IMR-90 (cell line): ENCODE measurements at regions not wholly inside any gene's neighbourhood (a gene's known extent, or its start where the extent isn't known, plus 50 kb on each side); places are given as distances from the start of the nearest gene placed in this dataset.

Experiments used
- ATAC-seq: fragments of 200-7000 bp; cut with Tn5 transposase; 2 replicates; pipeline ENCODE4 v1.9.1; 2020; ENCODE audit warnings: low read depth, mild to moderate bottlenecking, moderate library complexity
- BruUV-seq: library from RNA; stranded (reverse); fragments of 400-500 nt; replicated peaks from 2 replicates; lab custom pipeline; 2021; lab: Mats Ljungman, UMichigan
- CTCF ChIA-PET: fragments of 300-600 bp; formaldehyde crosslinking; extraction: SDS; loops from one replicate; lab custom pipeline; 2021; ENCODE audit warnings: antibody characterized with exemption; lab: Yijun Ruan, JAX
- POLR2A ChIA-PET: fragments of 300-600 bp; sonication (Branson Sonifier 250); formaldehyde crosslinking; loops from one replicate; lab custom pipeline; 2022; ENCODE audit warnings: antibody characterized with exemption; ENCODE audit not compliant: unreplicated experiment; lab: Charles Lee
- DNase-seq: peaks from one replicate; pipeline ENCODE4 v3.0.0; 2013
- H2AFZ ChIP-seq: replicated peaks from 2 replicates; pipeline ENCODE3; 2013; ENCODE audit warnings: low read length, mild to moderate bottlenecking; ENCODE audit not compliant: poor library complexity
- H2AK5ac ChIP-seq: 2 replicates; pipeline ENCODE4 v1.6.1; 2013; ENCODE audit warnings: low read depth, low read length, inconsistent platforms
- H2AK9ac ChIP-seq: replicated peaks from 2 replicates; pipeline ENCODE3; 2013; ENCODE audit warnings: mild to moderate bottlenecking, low read depth, low read length, moderate library complexity; ENCODE audit not compliant: poor library complexity
- H2BK120ac ChIP-seq: 2 replicates; pipeline ENCODE4 v1.6.1; 2013; ENCODE audit warnings: low read depth, low read length, inconsistent platforms
- H2BK15ac ChIP-seq: 3 replicates; pipeline ENCODE4 v1.6.1; 2013; ENCODE audit warnings: low read depth, low read length, inconsistent platforms
- H2BK20ac ChIP-seq: 2 replicates; pipeline ENCODE4 v1.6.1; 2013; ENCODE audit warnings: low read depth, mild to moderate bottlenecking, inconsistent platforms, low read length, moderate library complexity
- H2BK5ac ChIP-seq: 2 replicates; pipeline ENCODE4 v1.6.1; 2013; ENCODE audit warnings: mild to moderate bottlenecking, low read depth, low read length, inconsistent platforms; ENCODE audit not compliant: poor library complexity, severe bottlenecking
- H3K14ac ChIP-seq: replicated peaks from 2 replicates; pipeline ENCODE4 v1.6.1; 2013; ENCODE audit warnings: low read depth, low read length, inconsistent platforms
- H3K18ac ChIP-seq: 2 replicates; pipeline ENCODE4 v1.6.1; 2013; ENCODE audit warnings: low read depth, low read length, control low read depth
- H3K23ac ChIP-seq: 2 replicates; pipeline ENCODE4 v1.6.1; 2013; ENCODE audit warnings: low read depth, low read length, inconsistent platforms
- H3K27ac ChIP-seq: 2 replicates; pipeline ENCODE4 v1.5.1; 2013; ENCODE audit warnings: mild to moderate bottlenecking, control low read depth, low read length; ENCODE audit not compliant: insufficient read depth
- H3K27me3 ChIP-seq: 2 replicates; pipeline ENCODE4 v1.6.1; 2013; ENCODE audit warnings: low read length; ENCODE audit not compliant: control insufficient read depth, insufficient read depth
- H3K36me3 ChIP-seq: 2 replicates; pipeline ENCODE4 v1.6.1; 2013; ENCODE audit warnings: low read length, mixed read lengths; ENCODE audit not compliant: control insufficient read depth, insufficient read depth
- H3K4ac ChIP-seq: 2 replicates; pipeline ENCODE4 v1.6.1; 2013; ENCODE audit warnings: low read depth, low read length, inconsistent platforms
- H3K4me1 ChIP-seq: 2 replicates; pipeline ENCODE4 v1.6.1; 2013; ENCODE audit warnings: low read length, mixed read lengths; ENCODE audit not compliant: control insufficient read depth, insufficient read depth
- H3K4me2 ChIP-seq: 2 replicates; pipeline ENCODE4 v1.6.1; 2013; ENCODE audit warnings: low read depth, mild to moderate bottlenecking, control low read depth, low read length, moderate library complexity
- H3K4me3 ChIP-seq: 2 replicates; pipeline ENCODE4 v1.5.1; 2013; ENCODE audit warnings: low read depth, mild to moderate bottlenecking, control low read depth, low read length, moderate library complexity; ENCODE audit not compliant: insufficient read depth
- H3K56ac ChIP-seq: 2 replicates; pipeline ENCODE4 v1.6.1; 2013; ENCODE audit warnings: low read length, inconsistent platforms; ENCODE audit not compliant: insufficient read depth; ENCODE audit errors: extremely low read depth
- H3K79me1 ChIP-seq, 2 experiments: 2 replicates each; pipeline ENCODE4 v1.6.1; 2013; ENCODE audit warnings: low read length in 2 of 2, inconsistent platforms in 1 of 2, low read depth in 1 of 2
- H3K9ac ChIP-seq: 2 replicates; pipeline ENCODE4 v1.6.1; 2013; ENCODE audit warnings: low read depth, low read length, control low read depth
- H3K9me1 ChIP-seq: 2 replicates; pipeline ENCODE4 v1.6.1; 2013; ENCODE audit warnings: low read length, inconsistent platforms; ENCODE audit not compliant: insufficient read depth
- H3K9me3 ChIP-seq: 2 replicates; pipeline ENCODE4 v1.6.1; 2013; ENCODE audit warnings: low read length; ENCODE audit not compliant: control insufficient read depth, insufficient read depth
- H4K20me1 ChIP-seq: 2 replicates; pipeline ENCODE4 v1.6.1; 2013; ENCODE audit warnings: low read length, inconsistent platforms; ENCODE audit not compliant: insufficient read depth
- H4K5ac ChIP-seq: 2 replicates; pipeline ENCODE4 v1.6.1; 2013; ENCODE audit warnings: mild to moderate bottlenecking, low read depth, low read length, control low read depth
- H4K8ac ChIP-seq, 2 experiments: 2 replicates each; pipeline ENCODE4 v1.6.1; 2013; ENCODE audit warnings: low read depth in 2 of 2, low read length in 2 of 2, control low read depth in 1 of 2, inconsistent platforms in 1 of 2
- H4K91ac ChIP-seq: 2 replicates; pipeline ENCODE4 v1.6.1; 2013; ENCODE audit warnings: low read depth, low read length, inconsistent platforms; ENCODE audit not compliant: insufficient read depth
- CEBPB ChIP-seq: IDR thresholded peaks from 2 replicates; pipeline ENCODE4 v1.6.1; 2012; ENCODE audit warnings: low read depth, low read length, improper control_type of control experiment
- MAFK ChIP-seq: IDR thresholded peaks from 2 replicates; pipeline ENCODE4 v1.6.1; 2012; ENCODE audit warnings: low read depth, low read length, improper control_type of control experiment
- MXI1 ChIP-seq: IDR thresholded peaks from 2 replicates; pipeline ENCODE4 v1.6.1; 2012; ENCODE audit warnings: low read depth, mild to moderate bottlenecking, low read length, moderate library complexity, borderline replicate concordance
- NFE2L2 ChIP-seq: fragments of 150-350 bp; IDR thresholded peaks from 2 replicates; pipeline ENCODE4 v1.6.1; 2016; ENCODE audit warnings: low read depth, mild to moderate bottlenecking, low read length
- RCOR1 ChIP-seq: IDR thresholded peaks from 2 replicates; pipeline ENCODE4 v1.6.1; 2012; ENCODE audit warnings: mild to moderate bottlenecking, low read length, improper control_type of control experiment; ENCODE audit not compliant: insufficient replicate concordance
- WGBS, 2 experiments: methylation state at CpG; one replicate each; pipeline versions ENCODE4 v1.1.5 to v1.1.7; 2013; ENCODE audit warnings: missing lambda C conversion rate in 2 of 2; ENCODE audit not compliant: insufficient read length in 1 of 2; ENCODE audit errors: extremely low coverage in 2 of 2; 5-methylcytosine and 5-hydroxymethylcytosine counted together
- dilution Hi-C: fragments of 300-500 bp; cut with HindIII; formaldehyde crosslinking; loops from one replicate; pipeline ENCODE4 v1.14.3; 2018; ENCODE audit warnings: low sequenced_read_pairs; ENCODE audit not compliant: unreplicated experiment
- in situ Hi-C: fragments of 300-500 bp; cut with MboI; formaldehyde crosslinking; loops from 3 replicates; pipeline ENCODE4 v1.14.3; 2019; ENCODE audit warnings: low sequenced_read_pairs, inconsistent platforms, mixed read lengths
- intact Hi-C: fragments of 100-400 bp; cut with micrococcal nuclease; formaldehyde crosslinking; loops from 2 replicates; pipeline ENCODE4 v1.10.0; 2022
- TF ChIP-seq, protein P1 (sequence below): fragments of 150-350 bp; IDR thresholded peaks from 2 replicates; pipeline ENCODE4 v1.6.1; 2017; ENCODE audit warnings: mild to moderate bottlenecking, antibody characterized with exemption, low read length, low read depth

DNA sequence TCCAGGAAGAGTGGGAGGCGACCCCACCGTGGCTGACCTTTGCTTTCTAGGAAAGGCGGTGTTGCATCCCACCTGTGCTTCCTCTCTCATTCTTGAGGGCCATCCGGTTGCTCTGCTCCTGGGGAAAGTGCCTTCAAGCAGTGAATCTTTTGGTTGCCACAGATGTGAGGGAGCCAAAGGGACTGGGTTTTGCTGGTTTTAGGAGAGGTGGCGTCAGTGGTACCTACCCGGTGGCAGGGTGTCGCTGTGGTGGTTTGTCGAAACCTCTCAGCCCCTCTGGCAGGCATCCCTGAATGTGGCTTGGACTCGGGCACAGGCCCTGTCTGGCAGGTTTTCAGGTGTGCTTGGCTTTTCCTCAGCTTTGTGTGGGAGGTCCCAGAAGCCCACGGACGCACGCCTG is 611.5 kb downstream of the KCNJ18 start:
- in situ Hi-C loops (no loop called here), intact Hi-C loops (no loop called here), dilution Hi-C loops (no loop called here)
- Histone ChIP-seq H3K27ac (no peak overlapping the region), H3K9me1 (no peaks in the 10 kb centered on the region), H4K5ac (no peak overlapping the region), H3K79me1 (no peaks in the 10 kb centered on the region), H3K27me3 (no peaks in the 10 kb centered on the region), H4K8ac (no peak overlapping the region), H3K4me3 (no peak overlapping the region), H2BK15ac (no peak overlapping the region), H2AFZ (no peak overlapping the region), H3K4me1 (no peaks in the 10 kb centered on the region), H3K9ac (no peak overlapping the region), H2AK9ac (no peak overlapping the region), H3K36me3 (no peaks in the 10 kb centered on the region), H3K23ac (no peak overlapping the region), H2BK20ac (no peak overlapping the region), H3K18ac (no peak overlapping the region), H3K4ac (no peak overlapping the region), H2BK5ac (no peak overlapping the region), H3K9me3 (peaks cover 45% of the 10 kb centered on the region), H4K91ac (no peak overlapping the region), H3K56ac (no peak overlapping the region), H3K4me2 (no peak overlapping the region), H4K20me1 (no peaks in the 10 kb centered on the region), H2AK5ac (no peak overlapping the region), H2BK120ac (no peak overlapping the region), H3K14ac (no peak overlapping the region)
- ATAC-seq, result no peak
- CTCF ChIA-PET, result no interaction called here
- BruUV-seq, result no TSS peak
- WGBS, 2 experiments, result 74% methylated on average over 4 of the region's 12 CpGs; no CpG with 5 or more reads in 1 of the 2 experiments
- POLR2A ChIA-PET, result no interaction called here
- DNase-seq, result no peak
- TF ChIP-seq RCOR1 (no peak), MAFK (no peak), MXI1 (no peak), NFE2L2 (no peak), CEBPB (no peak)
- TF ChIP-seq, protein P1, sequence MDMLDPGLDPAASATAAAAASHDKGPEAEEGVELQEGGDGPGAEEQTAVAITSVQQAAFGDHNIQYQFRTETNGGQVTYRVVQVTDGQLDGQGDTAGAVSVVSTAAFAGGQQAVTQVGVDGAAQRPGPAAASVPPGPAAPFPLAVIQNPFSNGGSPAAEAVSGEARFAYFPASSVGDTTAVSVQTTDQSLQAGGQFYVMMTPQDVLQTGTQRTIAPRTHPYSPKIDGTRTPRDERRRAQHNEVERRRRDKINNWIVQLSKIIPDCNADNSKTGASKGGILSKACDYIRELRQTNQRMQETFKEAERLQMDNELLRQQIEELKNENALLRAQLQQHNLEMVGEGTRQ, result no peak
